OCI-LY3 (cell line): ENCODE measurements at regions not wholly inside any gene's neighbourhood (a gene's known extent, or its start where the extent isn't known, plus 50 kb on each side); places are given as distances from the start of the nearest gene placed in this dataset.

Experiments
- EZH2phosphoT487 ChIP-seq: fragments of 200-600 bp; shearing (Covaris generic); IDR thresholded peaks from 2 replicates; pipeline ENCODE4 v1.6.1; 2018; ENCODE audit warnings: antibody characterized with exemption, mixed run types, low read depth
- TF ChIP-seq, protein P1 (sequence below): fragments of 200-600, 300-600 bp; sonication (generic); IDR thresholded peaks from 2 replicates; pipeline ENCODE4 v1.5.1; 2014; ENCODE audit warnings: antibody characterized with exemption, low read length, low read depth

GRCh38 chrX:15916704-15917084 is 62.1 kb upstream of the AP1S2 start:
- TF ChIP-seq, protein P1, sequence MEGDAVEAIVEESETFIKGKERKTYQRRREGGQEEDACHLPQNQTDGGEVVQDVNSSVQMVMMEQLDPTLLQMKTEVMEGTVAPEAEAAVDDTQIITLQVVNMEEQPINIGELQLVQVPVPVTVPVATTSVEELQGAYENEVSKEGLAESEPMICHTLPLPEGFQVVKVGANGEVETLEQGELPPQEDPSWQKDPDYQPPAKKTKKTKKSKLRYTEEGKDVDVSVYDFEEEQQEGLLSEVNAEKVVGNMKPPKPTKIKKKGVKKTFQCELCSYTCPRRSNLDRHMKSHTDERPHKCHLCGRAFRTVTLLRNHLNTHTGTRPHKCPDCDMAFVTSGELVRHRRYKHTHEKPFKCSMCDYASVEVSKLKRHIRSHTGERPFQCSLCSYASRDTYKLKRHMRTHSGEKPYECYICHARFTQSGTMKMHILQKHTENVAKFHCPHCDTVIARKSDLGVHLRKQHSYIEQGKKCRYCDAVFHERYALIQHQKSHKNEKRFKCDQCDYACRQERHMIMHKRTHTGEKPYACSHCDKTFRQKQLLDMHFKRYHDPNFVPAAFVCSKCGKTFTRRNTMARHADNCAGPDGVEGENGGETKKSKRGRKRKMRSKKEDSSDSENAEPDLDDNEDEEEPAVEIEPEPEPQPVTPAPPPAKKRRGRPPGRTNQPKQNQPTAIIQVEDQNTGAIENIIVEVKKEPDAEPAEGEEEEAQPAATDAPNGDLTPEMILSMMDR = no peak
- no peak for TF ChIP-seq EZH2phosphoT487
